ENCODE measurements at regions not wholly inside any gene's neighbourhood (a gene's known extent, or its start where the extent isn't known, plus 50 kb on each side); places are given as distances from the start of the nearest gene placed in this dataset.

- Histone ChIP-seq H3K27me3 (ENCODE audit: insufficient read depth, low read length) (no peaks in the 10 kb centered on the region), H3K4me3 (replicated peaks in 1 of 2; ENCODE audit: low read depth in 1 of 2, low read length in 2 of 2) (no peak overlapping the region), H2AFZ (ENCODE audit: low read depth, low read length, poor library complexity, severe bottlenecking) (no peak overlapping the region), H3K36me3 (ENCODE audit: control insufficient read depth in 1 of 2, insufficient read depth in 2 of 2, low read length in 2 of 2) (no peaks in the 10 kb centered on the region), H3K9ac (ENCODE audit: low read length) (no peak overlapping the region), H3K9me2 (ENCODE audit: insufficient read depth) (no peaks in the 10 kb centered on the region), H3K27ac (ENCODE audit: low read depth, low read length) (no peak overlapping the region), H3K9me3 (ENCODE audit: control insufficient read depth in 1 of 2, insufficient read depth in 1 of 2, low read depth in 1 of 2, low read length in 2 of 2) (no peaks in the 10 kb centered on the region), H3K4me1 (ENCODE audit: control insufficient read depth in 1 of 2, insufficient read depth in 2 of 2, low read length in 2 of 2) (no peaks in the 10 kb centered on the region), H3K4me2 (ENCODE audit: low read length) (no peak overlapping the region), H3K79me2 (ENCODE audit: insufficient read depth, low read length) (no peaks in the 10 kb centered on the region), H4K20me1 (ENCODE audit: insufficient read depth) (no peaks in the 10 kb centered on the region)
- RAD21 ChIA-PET (ENCODE audit: low non-redundant PET in 1 of 2, low total read pairs in 2 of 2, uncharacterized antibody in 2 of 2, unreplicated experiment in 2 of 2), result no interaction called here
- TF ChIP-seq JUND (IDR thresholded peaks at IDR 0.05), result no peak
- no peak for TF ChIP-seq CEBPB (IDR thresholded peaks at IDR 0.05; ENCODE audit: low read depth)
- TF ChIP-seq, protein P1, sequence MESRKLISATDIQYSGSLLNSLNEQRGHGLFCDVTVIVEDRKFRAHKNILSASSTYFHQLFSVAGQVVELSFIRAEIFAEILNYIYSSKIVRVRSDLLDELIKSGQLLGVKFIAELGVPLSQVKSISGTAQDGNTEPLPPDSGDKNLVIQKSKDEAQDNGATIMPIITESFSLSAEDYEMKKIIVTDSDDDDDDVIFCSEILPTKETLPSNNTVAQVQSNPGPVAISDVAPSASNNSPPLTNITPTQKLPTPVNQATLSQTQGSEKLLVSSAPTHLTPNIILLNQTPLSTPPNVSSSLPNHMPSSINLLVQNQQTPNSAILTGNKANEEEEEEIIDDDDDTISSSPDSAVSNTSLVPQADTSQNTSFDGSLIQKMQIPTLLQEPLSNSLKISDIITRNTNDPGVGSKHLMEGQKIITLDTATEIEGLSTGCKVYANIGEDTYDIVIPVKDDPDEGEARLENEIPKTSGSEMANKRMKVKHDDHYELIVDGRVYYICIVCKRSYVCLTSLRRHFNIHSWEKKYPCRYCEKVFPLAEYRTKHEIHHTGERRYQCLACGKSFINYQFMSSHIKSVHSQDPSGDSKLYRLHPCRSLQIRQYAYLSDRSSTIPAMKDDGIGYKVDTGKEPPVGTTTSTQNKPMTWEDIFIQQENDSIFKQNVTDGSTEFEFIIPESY (IDR thresholded peaks at IDR 0.05; ENCODE audit: extremely low read depth, insufficient replicate concordance, low read length), result no peak
- POLR2A ChIA-PET, result no interaction called here
- ATAC-seq, result no peak
- BruUV-seq (replicated peaks), result no TSS peak
- intact Hi-C loops (cut with micrococcal nuclease), result no loop called here
- DNase-seq (ENCODE audit: low read depth, low spot score), result no peak
- CTCF ChIA-PET, result no interaction called here
Measured at GRCh38 chr7:46932306-46932675, 649.6 kb downstream of the TNS3 start.

GRCh38 chr7:46930366-46930765, 651.5 kb downstream of the TNS3 start:
- Histone ChIP-seq H2AFZ (ENCODE audit: low read depth, low read length, poor library complexity, severe bottlenecking) (no peak overlapping the region), H3K36me3 (ENCODE audit: control insufficient read depth in 1 of 2, insufficient read depth in 2 of 2, low read length in 2 of 2) (no peaks in the 10 kb centered on the region), H3K27ac (ENCODE audit: low read depth, low read length) (no peak overlapping the region), H3K9me3 (ENCODE audit: control insufficient read depth in 1 of 2, insufficient read depth in 1 of 2, low read depth in 1 of 2, low read length in 2 of 2) (no peaks in the 10 kb centered on the region), H3K4me2 (ENCODE audit: low read length) (no peak overlapping the region), H3K9me2 (ENCODE audit: insufficient read depth) (no peaks in the 10 kb centered on the region), H3K9ac (ENCODE audit: low read length) (no peak overlapping the region), H3K27me3 (ENCODE audit: insufficient read depth, low read length) (no peaks in the 10 kb centered on the region), H3K4me1 (ENCODE audit: control insufficient read depth in 1 of 2, insufficient read depth in 2 of 2, low read length in 2 of 2) (no peaks in the 10 kb centered on the region), H3K79me2 (ENCODE audit: insufficient read depth, low read length) (no peaks in the 10 kb centered on the region), H3K4me3 (replicated peaks in 1 of 2; ENCODE audit: low read depth in 1 of 2, low read length in 2 of 2) (no peak overlapping the region), H4K20me1 (ENCODE audit: insufficient read depth) (no peaks in the 10 kb centered on the region)
- ChIA-PET RAD21 (ENCODE audit: low non-redundant PET in 1 of 2, low total read pairs in 2 of 2, uncharacterized antibody in 2 of 2, unreplicated experiment in 2 of 2) (no interaction called here), POLR2A (no interaction called here), CTCF (no interaction called here)
- intact Hi-C loops (cut with micrococcal nuclease), result no loop called here
- BruUV-seq (replicated peaks), result no TSS peak
- no peak for ATAC-seq
- no peak for DNase-seq (ENCODE audit: low read depth, low spot score)
- TF ChIP-seq ELF1 (IDR thresholded peaks at IDR 0.05; ENCODE audit: borderline replicate concordance, low read depth) (no peak), ATF3 (IDR thresholded peaks at IDR 0.05) (no peak), ZFX (IDR thresholded peaks at IDR 0.05) (no peak), POLR2A (IDR thresholded peaks at IDR 0.05; ENCODE audit: borderline replicate concordance, extremely low read depth, insufficient read depth, insufficient read length) (no peak), SIN3A (IDR thresholded peaks at IDR 0.05; ENCODE audit: low read depth) (no peak), SP1 (IDR thresholded peaks at IDR 0.05; ENCODE audit: low read depth) (peak; percentile 38; the same call in 1 of the 2 replicates)
- TF ChIP-seq, protein P2, sequence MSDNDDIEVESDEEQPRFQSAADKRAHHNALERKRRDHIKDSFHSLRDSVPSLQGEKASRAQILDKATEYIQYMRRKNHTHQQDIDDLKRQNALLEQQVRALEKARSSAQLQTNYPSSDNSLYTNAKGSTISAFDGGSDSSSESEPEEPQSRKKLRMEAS (IDR thresholded peaks at IDR 0.05), result no peak
- TF ChIP-seq, protein P3, sequence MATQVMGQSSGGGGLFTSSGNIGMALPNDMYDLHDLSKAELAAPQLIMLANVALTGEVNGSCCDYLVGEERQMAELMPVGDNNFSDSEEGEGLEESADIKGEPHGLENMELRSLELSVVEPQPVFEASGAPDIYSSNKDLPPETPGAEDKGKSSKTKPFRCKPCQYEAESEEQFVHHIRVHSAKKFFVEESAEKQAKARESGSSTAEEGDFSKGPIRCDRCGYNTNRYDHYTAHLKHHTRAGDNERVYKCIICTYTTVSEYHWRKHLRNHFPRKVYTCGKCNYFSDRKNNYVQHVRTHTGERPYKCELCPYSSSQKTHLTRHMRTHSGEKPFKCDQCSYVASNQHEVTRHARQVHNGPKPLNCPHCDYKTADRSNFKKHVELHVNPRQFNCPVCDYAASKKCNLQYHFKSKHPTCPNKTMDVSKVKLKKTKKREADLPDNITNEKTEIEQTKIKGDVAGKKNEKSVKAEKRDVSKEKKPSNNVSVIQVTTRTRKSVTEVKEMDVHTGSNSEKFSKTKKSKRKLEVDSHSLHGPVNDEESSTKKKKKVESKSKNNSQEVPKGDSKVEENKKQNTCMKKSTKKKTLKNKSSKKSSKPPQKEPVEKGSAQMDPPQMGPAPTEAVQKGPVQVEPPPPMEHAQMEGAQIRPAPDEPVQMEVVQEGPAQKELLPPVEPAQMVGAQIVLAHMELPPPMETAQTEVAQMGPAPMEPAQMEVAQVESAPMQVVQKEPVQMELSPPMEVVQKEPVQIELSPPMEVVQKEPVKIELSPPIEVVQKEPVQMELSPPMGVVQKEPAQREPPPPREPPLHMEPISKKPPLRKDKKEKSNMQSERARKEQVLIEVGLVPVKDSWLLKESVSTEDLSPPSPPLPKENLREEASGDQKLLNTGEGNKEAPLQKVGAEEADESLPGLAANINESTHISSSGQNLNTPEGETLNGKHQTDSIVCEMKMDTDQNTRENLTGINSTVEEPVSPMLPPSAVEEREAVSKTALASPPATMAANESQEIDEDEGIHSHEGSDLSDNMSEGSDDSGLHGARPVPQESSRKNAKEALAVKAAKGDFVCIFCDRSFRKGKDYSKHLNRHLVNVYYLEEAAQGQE (IDR thresholded peaks at IDR 0.05; ENCODE audit: low read depth), result no peak
- TF ChIP-seq, protein P1 (IDR thresholded peaks at IDR 0.05; ENCODE audit: extremely low read depth, insufficient replicate concordance, low read length), result no peak
